HepG2 (cell line): ENCODE measurements at regions not wholly inside any gene's neighbourhood (a gene's known extent, or its start where the extent isn't known, plus 50 kb on each side); places are given as distances from the start of the nearest gene placed in this dataset.

Source experiments
- ATAC-seq: fragments of 200-7000 bp; cut with Tn5 transposase; 3 replicates; pipeline ENCODE4 v1.9.1; 2020; ENCODE audit warnings: mild to moderate bottlenecking, moderate library complexity
- BruUV-seq: library from RNA; stranded (reverse); fragments of 400-500 nt; replicated peaks from 2 replicates; lab custom pipeline; 2021; lab: Mats Ljungman, UMichigan
- CTCF ChIA-PET: fragments of 300-600 bp; formaldehyde crosslinking; extraction: SDS; loops from one replicate; lab custom pipeline; 2021; ENCODE audit warnings: low total read pairs, inconsistent platforms, low intra/inter-chr PET ratio; lab: Yijun Ruan, JAX
- POLR2A ChIA-PET: fragments of 350-600 bp; sonication (Branson Sonifier 250); formaldehyde crosslinking; loops from one replicate; lab custom pipeline; 2020; ENCODE audit warnings: antibody characterized with exemption, inconsistent platforms; lab: Yijun Ruan, JAX
- DNase-seq: peaks from one replicate; pipeline ENCODE4 v3.0.0-alpha.2; 2015; ENCODE audit warnings: low spot score
- FAIRE-seq: peaks from 3 replicates; lab custom pipeline; 2011; peaks lifted over from hg19 to GRCh38; lab: Jason Lieb, UNC
- H2AFZ ChIP-seq: one replicate; pipeline ENCODE4 v1.6.1; 2011; ENCODE audit warnings: low read length, inconsistent platforms
- H3K27ac ChIP-seq: fragments of 300-600 bp; 3 replicates; pipeline ENCODE4 v1.8.0; 2011; ENCODE audit warnings: mixed run types, mild to moderate bottlenecking, mixed read lengths, low read length, inconsistent platforms; ENCODE audit not compliant: insufficient read depth; ENCODE audit errors: extremely low read length
- H3K27me3 ChIP-seq, 2 experiments: fragments of 200-600 bp in 1 of 2; 2 replicates in 1 of 2; 3 replicates in 1 of 2; pipeline versions ENCODE4 v1.6.0 to v1.8.0; 2011; ENCODE audit warnings: low read length in 2 of 2, mild to moderate bottlenecking in 2 of 2, moderate library complexity in 2 of 2, inconsistent platforms in 1 of 2; ENCODE audit not compliant: insufficient read depth in 2 of 2, control insufficient read depth in 1 of 2
- H3K36me3 ChIP-seq, 2 experiments: fragments of 200-600 bp in 1 of 2; replicated peaks in 1 of 2; 2 replicates in 1 of 2; 3 replicates in 1 of 2; pipeline versions ENCODE4 v1.5.1 to v1.8.0; 2011; ENCODE audit warnings: low read length in 2 of 2, inconsistent platforms in 1 of 2; ENCODE audit not compliant: insufficient read depth in 2 of 2, control insufficient read depth in 1 of 2
- H3K4me1 ChIP-seq: 2 replicates; pipeline ENCODE4 v1.5.1; 2012; ENCODE audit warnings: low read length, inconsistent platforms; ENCODE audit not compliant: insufficient read depth
- H3K4me2 ChIP-seq: 2 replicates; pipeline ENCODE4 v1.6.0; 2011; ENCODE audit warnings: low read depth, low read length, inconsistent platforms
- H3K4me3 ChIP-seq, 3 experiments: fragments of 200-600 bp in 1 of 3; sonication (generic), shearing (Covaris generic) in 1 of 3; replicated peaks in 1 of 3; 2 replicates each; pipeline ENCODE4 v1.5.1; 2011 to 2016; ENCODE audit warnings: low read length in 3 of 3, inconsistent platforms in 2 of 3, low read depth in 2 of 3, mild to moderate bottlenecking in 2 of 3, control low read depth in 1 of 3, mixed read lengths in 1 of 3; ENCODE audit not compliant: insufficient read depth in 1 of 3
- H3K79me2 ChIP-seq: one replicate; pipeline ENCODE4 v1.6.1; 2011; ENCODE audit warnings: low read length, inconsistent platforms; ENCODE audit not compliant: insufficient read depth
- H3K9ac ChIP-seq: 2 replicates; pipeline ENCODE4 v1.6.0; 2011; ENCODE audit warnings: mild to moderate bottlenecking, low read depth, low read length, inconsistent platforms; ENCODE audit not compliant: insufficient read depth
- H3K9me3 ChIP-seq: 2 replicates; pipeline ENCODE4 v1.5.1; 2012; ENCODE audit warnings: mild to moderate bottlenecking, low read length
- H4K20me1 ChIP-seq: 2 replicates; pipeline ENCODE4 v1.6.0; 2011; ENCODE audit warnings: inconsistent platforms, mild to moderate bottlenecking, low read length, moderate library complexity; ENCODE audit not compliant: insufficient read depth
- ELF3 ChIP-seq: IDR thresholded peaks from 2 replicates; pipeline ENCODE4 v1.6.1; 2016; ENCODE audit warnings: missing genetic modification reagents, missing compliant biosample characterization
- EP300 ChIP-seq, 3 experiments: sonication (generic) in 1 of 3; formaldehyde crosslinking in 1 of 3; IDR thresholded peaks; 2 replicates each; pipeline versions ENCODE4 v1.5.1 to v1.6.1; 2011 to 2020; ENCODE audit warnings: low read depth in 2 of 3, low read length in 2 of 3, borderline replicate concordance in 1 of 3, improper control_type of control experiment in 1 of 3, mild to moderate bottlenecking in 1 of 3, missing genetic modification reagents in 1 of 3, moderate library complexity in 1 of 3
- HOXA7 ChIP-seq: sonication (generic); formaldehyde crosslinking; IDR thresholded peaks from 2 replicates; pipeline ENCODE4 v1.8.1; 2022; ENCODE audit warnings: mild to moderate bottlenecking, missing genetic modification reagents, moderate library complexity
- JARID2 ChIP-seq: sonication (generic); formaldehyde crosslinking; IDR thresholded peaks from 2 replicates; pipeline ENCODE4 v1.8.1; 2023; ENCODE audit warnings: missing genetic modification reagents, inconsistent platforms; ENCODE audit not compliant: insufficient replicate concordance
- KLF13 ChIP-seq: sonication (generic); formaldehyde crosslinking; IDR thresholded peaks from 2 replicates; pipeline ENCODE4 v1.4.0; 2020; ENCODE audit warnings: mild to moderate bottlenecking, missing genetic modification reagents
- RBM39 ChIP-seq: fragments of 200-400 bp; formaldehyde crosslinking; IDR thresholded peaks from one replicate; pipeline ENCODE4 v1.6.1; 2018; ENCODE audit warnings: antibody characterized with exemption, mild to moderate bottlenecking, low read depth, low read length; ENCODE audit not compliant: poor library complexity, severe bottlenecking
- ZBTB20 ChIP-seq: sonication (generic); formaldehyde crosslinking; IDR thresholded peaks from 2 replicates; pipeline ENCODE4 v1.8.1; 2023; ENCODE audit warnings: missing genetic modification reagents, low read depth, mild to moderate bottlenecking, borderline replicate concordance
- ZBTB21 ChIP-seq: sonication (generic); formaldehyde crosslinking; IDR thresholded peaks from 2 replicates; pipeline ENCODE4 v1.4.0; 2020; ENCODE audit warnings: missing genetic modification reagents
- ZKSCAN8 ChIP-seq: IDR thresholded peaks from 2 replicates; pipeline ENCODE4 v1.6.1; 2016; ENCODE audit warnings: borderline replicate concordance, missing genetic modification reagents, missing compliant biosample characterization
- ZNF577 ChIP-seq: sonication (generic); formaldehyde crosslinking; IDR thresholded peaks from 2 replicates; pipeline ENCODE4 v1.4.0; 2020; ENCODE audit warnings: mild to moderate bottlenecking, low read depth, missing genetic modification reagents, borderline replicate concordance
- ZNF841 ChIP-seq: sonication (generic); formaldehyde crosslinking; IDR thresholded peaks from 2 replicates; pipeline ENCODE4 v1.8.1; 2023; ENCODE audit warnings: missing genetic modification reagents, borderline replicate concordance
- ZSCAN22 ChIP-seq: sonication (generic); formaldehyde crosslinking; IDR thresholded peaks from 2 replicates; pipeline ENCODE4 v1.4.0; 2020; ENCODE audit warnings: mild to moderate bottlenecking, missing genetic modification reagents
- WGBS: methylation state at CpG from one replicate; pipeline ENCODE4 v1.1.6; 2017; ENCODE audit warnings: low lambda C conversion rate; 5-methylcytosine and 5-hydroxymethylcytosine counted together
- in situ Hi-C: cut with HindIII; loops from 2 replicates; pipeline ENCODE4 v1.10.0; 2017; ENCODE audit warnings: low pct_unique_long_range_greater_than_20kb; ENCODE audit not compliant: extremely low pct_ligation_motif_present
- intact Hi-C: fragments of 100-400 bp; cut with micrococcal nuclease; formaldehyde crosslinking; loops from one replicate; pipeline ENCODE4 v1.10.0; 2022; ENCODE audit not compliant: unreplicated experiment
- TF ChIP-seq, protein P1 (sequence below): IDR thresholded peaks from 2 replicates; pipeline ENCODE4 v1.6.1; 2018; ENCODE audit warnings: missing genetic modification reagents
- TF ChIP-seq, protein P2 (sequence below): sonication (generic); formaldehyde crosslinking; IDR thresholded peaks from 2 replicates; pipeline ENCODE4 v1.4.0; 2020; ENCODE audit warnings: missing genetic modification reagents, borderline replicate concordance

DNA sequence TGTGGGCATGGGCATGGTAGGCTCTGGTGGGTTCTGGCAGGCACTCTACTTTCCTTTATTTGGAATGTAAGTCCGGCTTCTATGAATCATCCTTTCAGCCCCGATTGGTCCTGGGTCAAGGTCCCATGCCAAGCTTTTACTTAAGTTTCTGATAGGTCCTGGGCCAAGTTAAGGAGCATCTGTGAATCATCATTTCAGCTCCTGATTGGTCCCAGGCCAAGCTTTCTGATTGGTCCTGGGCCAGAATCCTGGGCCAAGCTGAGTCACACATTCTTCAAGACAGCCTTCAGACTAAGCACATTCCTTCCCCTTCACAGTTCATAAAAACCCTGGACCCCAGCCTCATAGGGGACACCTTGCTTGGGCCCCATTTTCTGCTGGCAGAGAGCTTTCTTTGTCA is 231.0 kb upstream of the EYS start:
- intact Hi-C loops = no loop called here
- no peak overlapping the region for H3K4me3 ChIP-seq
- POLR2A ChIA-PET = no interaction called here
- no peak overlapping the region for H3K27ac ChIP-seq
- FAIRE-seq = no peak
- in situ Hi-C loops = no loop called here
- no peak overlapping the region for H3K9ac ChIP-seq
- CTCF ChIA-PET = no interaction called here
- DNase-seq = no peak
- H3K9me3 ChIP-seq = no peaks in the 10 kb centered on the region
- ATAC-seq = no peak
- no peaks in the 10 kb centered on the region for H3K4me1 ChIP-seq
- no peaks in the 10 kb centered on the region for H3K27me3 ChIP-seq
- WGBS = 0% methylated on average over 2 of the region's 2 CpGs
- no TSS peak for BruUV-seq
- H2AFZ ChIP-seq = no peak overlapping the region
- no peak overlapping the region for H3K4me2 ChIP-seq
- no peaks in the 10 kb centered on the region for H3K79me2 ChIP-seq
- TF ChIP-seq ZBTB21 (CRISPR knock-in tag) (no peak), KLF13 (no peak), ZBTB20 (no peak), ZKSCAN8 (no peak), EP300 (IDR thresholded peaks at IDR 0.05; ENCODE audit: low read depth in 2 of 2, low read length in 2 of 2) (no peak), EP300 (CRISPR knock-in tag; IDR thresholded peaks at IDR 0.05; ENCODE audit: borderline replicate concordance) (no peak), RBM39 (no peak), JARID2 (CRISPR knock-in tag) (no peak), ZNF841 (no peak), ELF3 (no peak), ZSCAN22 (CRISPR knock-in tag) (no peak), ZNF577 (CRISPR knock-in tag) (no peak), HOXA7 (no peak)
- TF ChIP-seq, protein P1, sequence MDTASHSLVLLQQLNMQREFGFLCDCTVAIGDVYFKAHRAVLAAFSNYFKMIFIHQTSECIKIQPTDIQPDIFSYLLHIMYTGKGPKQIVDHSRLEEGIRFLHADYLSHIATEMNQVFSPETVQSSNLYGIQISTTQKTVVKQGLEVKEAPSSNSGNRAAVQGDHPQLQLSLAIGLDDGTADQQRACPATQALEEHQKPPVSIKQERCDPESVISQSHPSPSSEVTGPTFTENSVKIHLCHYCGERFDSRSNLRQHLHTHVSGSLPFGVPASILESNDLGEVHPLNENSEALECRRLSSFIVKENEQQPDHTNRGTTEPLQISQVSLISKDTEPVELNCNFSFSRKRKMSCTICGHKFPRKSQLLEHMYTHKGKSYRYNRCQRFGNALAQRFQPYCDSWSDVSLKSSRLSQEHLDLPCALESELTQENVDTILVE = no peak
- TF ChIP-seq, protein P2, sequence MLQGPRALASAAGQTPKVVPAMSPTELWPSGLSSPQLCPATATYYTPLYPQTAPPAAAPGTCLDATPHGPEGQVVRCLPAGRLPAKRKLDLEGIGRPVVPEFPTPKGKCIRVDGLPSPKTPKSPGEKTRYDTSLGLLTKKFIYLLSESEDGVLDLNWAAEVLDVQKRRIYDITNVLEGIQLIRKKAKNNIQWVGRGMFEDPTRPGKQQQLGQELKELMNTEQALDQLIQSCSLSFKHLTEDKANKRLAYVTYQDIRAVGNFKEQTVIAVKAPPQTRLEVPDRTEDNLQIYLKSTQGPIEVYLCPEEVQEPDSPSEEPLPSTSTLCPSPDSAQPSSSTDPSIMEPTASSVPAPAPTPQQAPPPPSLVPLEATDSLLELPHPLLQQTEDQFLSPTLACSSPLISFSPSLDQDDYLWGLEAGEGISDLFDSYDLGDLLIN (CRISPR knock-in tag) = no peak
- H4K20me1 ChIP-seq = no peaks in the 10 kb centered on the region
- H3K36me3 ChIP-seq = no peaks in the 10 kb centered on the region
